Endothelial cell of umbilical vein (primary cell): ENCODE measurements at regions not wholly inside any gene's neighbourhood (a gene's known extent, or its start where the extent isn't known, plus 50 kb on each side); places are given as distances from the start of the nearest gene placed in this dataset.

Experiments
- BruUV-seq: library from RNA; stranded (reverse); fragments of 400-500 nt; replicated peaks from 2 replicates; lab custom pipeline; 2021; lab: Mats Ljungman, UMichigan
- CTCF ChIA-PET: fragments of 300-600, 350-600 bp; sonication (Branson Sonifier 250); formaldehyde crosslinking; loops from one replicate; lab custom pipeline; 2021; ENCODE audit warnings: antibody characterized with exemption, inconsistent platforms; lab: Charles Lee
- POLR2A ChIA-PET: fragments of 300-600, 350-600 bp; sonication (Branson Sonifier 250); formaldehyde crosslinking; loops from one replicate; lab custom pipeline; 2021; ENCODE audit warnings: antibody characterized with exemption, inconsistent platforms; lab: Charles Lee
- DNase-seq: peaks from one replicate; pipeline ENCODE4 v3.0.0-alpha.2; 2011; ENCODE audit warnings: low read depth, low spot score
- FAIRE-seq: peaks from 2 replicates; lab custom pipeline; 2011; peaks lifted over from hg19 to GRCh38; lab: Jason Lieb, UNC
- H2AFZ ChIP-seq: 2 replicates; pipeline ENCODE4 v1.6.0; 2012; ENCODE audit warnings: low read depth, low read length, control low read depth, inconsistent platforms
- H3K27ac ChIP-seq: 2 replicates; pipeline ENCODE4 v1.5.1; 2011; ENCODE audit warnings: low read depth, mild to moderate bottlenecking, control low read depth, low read length, moderate library complexity; ENCODE audit not compliant: insufficient read depth
- H3K27me3 ChIP-seq, 2 experiments: 2 replicates each; pipeline versions ENCODE4 v1.6.0 to v1.6.1; 2011; ENCODE audit warnings: low read length in 2 of 2, mixed read lengths in 1 of 2; ENCODE audit not compliant: control insufficient read depth in 2 of 2, insufficient read depth in 2 of 2
- H3K36me3 ChIP-seq, 2 experiments: 2 replicates in 1 of 2; 3 replicates in 1 of 2; pipeline ENCODE4 v1.5.1; 2011; ENCODE audit warnings: low read length in 2 of 2, mild to moderate bottlenecking in 1 of 2, moderate library complexity in 1 of 2; ENCODE audit not compliant: control insufficient read depth in 2 of 2, insufficient read depth in 2 of 2; ENCODE audit errors: extremely low read depth in 1 of 2
- H3K4me1 ChIP-seq: 3 replicates; pipeline ENCODE4 v1.5.1; 2011; ENCODE audit warnings: mild to moderate bottlenecking, low read length; ENCODE audit not compliant: control insufficient read depth, insufficient read depth; ENCODE audit errors: extremely low read depth
- H3K4me2 ChIP-seq: 2 replicates; pipeline ENCODE4 v1.6.1; 2011; ENCODE audit warnings: low read length, control low read depth, mixed read lengths; ENCODE audit not compliant: insufficient read depth
- H3K4me3 ChIP-seq, 3 experiments: fragments of 200-600 bp in 1 of 3; sonication (generic), shearing (Covaris generic) in 1 of 3; replicated peaks in 1 of 3; 2 replicates each; pipeline ENCODE4 v1.5.1; 2011 to 2016; ENCODE audit warnings: control low read depth in 3 of 3, low read length in 3 of 3, mild to moderate bottlenecking in 2 of 3, inconsistent platforms in 1 of 3, low read depth in 1 of 3, moderate library complexity in 1 of 3; ENCODE audit not compliant: insufficient read depth in 1 of 3
- H3K79me2 ChIP-seq: 2 replicates; pipeline ENCODE4 v1.6.0; 2012; ENCODE audit warnings: low read length, inconsistent platforms; ENCODE audit not compliant: control insufficient read depth, insufficient read depth
- H3K9ac ChIP-seq: replicated peaks from 2 replicates; pipeline ENCODE3; 2011; ENCODE audit warnings: low read length, control low read depth; ENCODE audit not compliant: insufficient read depth; ENCODE audit errors: extremely low read depth
- H3K9me1 ChIP-seq: replicated peaks from 3 replicates; pipeline ENCODE4 v1.6.0; 2011; ENCODE audit warnings: mild to moderate bottlenecking, low read length; ENCODE audit not compliant: control insufficient read depth, insufficient read depth; ENCODE audit errors: extremely low read depth
- H3K9me3 ChIP-seq: replicated peaks from 2 replicates; pipeline ENCODE4 v1.5.1; 2012; ENCODE audit warnings: low read length, inconsistent platforms; ENCODE audit not compliant: control insufficient read depth, insufficient read depth
- H4K20me1 ChIP-seq: replicated peaks from 2 replicates; pipeline ENCODE3; 2011; ENCODE audit warnings: mild to moderate bottlenecking, low read length; ENCODE audit not compliant: control insufficient read depth, insufficient read depth; ENCODE audit errors: extremely low read depth
- EZH2 ChIP-seq: IDR thresholded peaks from 2 replicates; pipeline ENCODE4 v1.6.1; 2012; ENCODE audit warnings: borderline replicate concordance, low read depth, mild to moderate bottlenecking, moderate library complexity, low read length, inconsistent platforms; ENCODE audit not compliant: severe bottlenecking
- FOS ChIP-seq: IDR thresholded peaks from 2 replicates; pipeline ENCODE4 v1.6.1; 2011; ENCODE audit warnings: mild to moderate bottlenecking, low read length, moderate library complexity, borderline replicate concordance; ENCODE audit not compliant: insufficient read depth
- GATA2 ChIP-seq: IDR thresholded peaks from 2 replicates; pipeline ENCODE4 v1.7.0; 2011; ENCODE audit warnings: low read depth, mild to moderate bottlenecking, moderate library complexity, mixed read lengths, low read length; ENCODE audit not compliant: insufficient read length, insufficient read depth
- JUN ChIP-seq: IDR thresholded peaks from 2 replicates; pipeline ENCODE4 v1.6.1; 2011; ENCODE audit warnings: borderline replicate concordance, low read depth; ENCODE audit not compliant: insufficient read length, insufficient read depth
- MAX ChIP-seq: IDR thresholded peaks from 2 replicates; pipeline ENCODE4 v1.6.1; 2011; ENCODE audit not compliant: insufficient read depth, insufficient read length
- MYC ChIP-seq: IDR thresholded peaks from one replicate; pipeline ENCODE4 v1.6.1; 2011; ENCODE audit warnings: mild to moderate bottlenecking, low read depth, low read length
- POLR2A ChIP-seq: IDR thresholded peaks from 2 replicates; pipeline ENCODE4 v1.6.1; 2012; ENCODE audit warnings: low read depth, mild to moderate bottlenecking, control low read depth, low read length
- POLR2AphosphoS5 ChIP-seq: IDR thresholded peaks from 2 replicates; pipeline ENCODE4 v1.6.1; 2012; ENCODE audit warnings: low read depth, mild to moderate bottlenecking, control low read depth, low read length, moderate library complexity; ENCODE audit not compliant: insufficient read depth
- dilution Hi-C: fragments of 300-500 bp; cut with MboI; formaldehyde crosslinking; loops from one replicate; pipeline ENCODE4 v1.15.0; 2019; ENCODE audit warnings: low sequenced_read_pairs; ENCODE audit not compliant: extremely low pct_ligation_motif_present
- intact Hi-C: fragments of 100-400 bp; cut with micrococcal nuclease; formaldehyde crosslinking; loops from one replicate; pipeline ENCODE4 v1.10.0; 2022
- TF ChIP-seq, protein P1 (sequence below), 2 donors: IDR thresholded peaks; 1 replicate in 1 of 2; 2 replicates in 1 of 2; pipeline ENCODE4 v1.5.1; 2011; ENCODE audit warnings: low read length in 2 of 2, mild to moderate bottlenecking in 2 of 2, moderate library complexity in 2 of 2, control low read depth in 1 of 2, inconsistent platforms in 1 of 2, low read depth in 1 of 2; ENCODE audit not compliant: insufficient read depth in 1 of 2; ENCODE audit errors: extremely low read depth in 1 of 2

- DNase-seq = no peak
- Histone ChIP-seq H3K36me3 (no peaks in the 10 kb centered on the region), H3K9me3 (no peaks in the 10 kb centered on the region), H3K9me1 (no peaks in the 10 kb centered on the region), H3K27ac (no peak overlapping the region), H3K27me3 (no peaks in the 10 kb centered on the region), H3K4me3 (no peak overlapping the region), H3K4me2 (no peak overlapping the region), H3K4me1 (no peaks in the 10 kb centered on the region), H3K9ac (no peak overlapping the region), H2AFZ (no peak overlapping the region), H3K79me2 (no peaks in the 10 kb centered on the region), H4K20me1 (no peaks in the 10 kb centered on the region)
- no peak for FAIRE-seq
- TF ChIP-seq FOS = no peak
- no peak for TF ChIP-seq MAX
- TF ChIP-seq JUN = no peak
- TF ChIP-seq POLR2A = no peak
- no peak for TF ChIP-seq MYC
- TF ChIP-seq EZH2 = no peak
- TF ChIP-seq GATA2 = no peak
- TF ChIP-seq POLR2AphosphoS5 = no peak
- TF ChIP-seq, protein P1, sequence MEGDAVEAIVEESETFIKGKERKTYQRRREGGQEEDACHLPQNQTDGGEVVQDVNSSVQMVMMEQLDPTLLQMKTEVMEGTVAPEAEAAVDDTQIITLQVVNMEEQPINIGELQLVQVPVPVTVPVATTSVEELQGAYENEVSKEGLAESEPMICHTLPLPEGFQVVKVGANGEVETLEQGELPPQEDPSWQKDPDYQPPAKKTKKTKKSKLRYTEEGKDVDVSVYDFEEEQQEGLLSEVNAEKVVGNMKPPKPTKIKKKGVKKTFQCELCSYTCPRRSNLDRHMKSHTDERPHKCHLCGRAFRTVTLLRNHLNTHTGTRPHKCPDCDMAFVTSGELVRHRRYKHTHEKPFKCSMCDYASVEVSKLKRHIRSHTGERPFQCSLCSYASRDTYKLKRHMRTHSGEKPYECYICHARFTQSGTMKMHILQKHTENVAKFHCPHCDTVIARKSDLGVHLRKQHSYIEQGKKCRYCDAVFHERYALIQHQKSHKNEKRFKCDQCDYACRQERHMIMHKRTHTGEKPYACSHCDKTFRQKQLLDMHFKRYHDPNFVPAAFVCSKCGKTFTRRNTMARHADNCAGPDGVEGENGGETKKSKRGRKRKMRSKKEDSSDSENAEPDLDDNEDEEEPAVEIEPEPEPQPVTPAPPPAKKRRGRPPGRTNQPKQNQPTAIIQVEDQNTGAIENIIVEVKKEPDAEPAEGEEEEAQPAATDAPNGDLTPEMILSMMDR (IDR thresholded peaks at IDR 0.05; ENCODE audit: extremely low read depth in 1 of 2, insufficient read depth in 1 of 2, low read depth in 1 of 2, low read length in 2 of 2) = no peak
- ChIA-PET CTCF (interaction anchor here (0.7 kb wide), 2 partner anchors 704 to 1611 kb away, joined by 3 read pairs; no protein-coding TSS in a partner anchor), POLR2A (no interaction called here)
- no TSS peak for BruUV-seq
- dilution Hi-C loops = no loop called here
- intact Hi-C loops = no loop called here
These were observed 165.5 kb upstream of the DUSP10 start for GRCh38 chr1:221907166-221907932.
